Gastrocnemius medialis (tissue), 4 donors: ENCODE measurements at regions not wholly inside any gene's neighbourhood (a gene's known extent, or its start where the extent isn't known, plus 50 kb on each side); places are given as distances from the start of the nearest gene placed in this dataset.

Experiments
- ATAC-seq, 2 donors: fragments of 150-250 bp; one replicate each; pipeline ENCODE4 v1.9.1; 2016
- DNase-seq, 2 donors: peaks; one replicate each; pipeline ENCODE4 v3.0.0-alpha.2; 2019
- H3K27ac ChIP-seq, 4 donors: fragments of 200-600 bp; sonication (generic); 1 replicate in 1 of 4; 2 replicates in 3 of 4; pipeline ENCODE4 v1.5.1; 2016 to 2018; ENCODE audit warnings: mild to moderate bottlenecking in 2 of 4, moderate library complexity in 1 of 4
- H3K27me3 ChIP-seq, 3 donors: fragments of 200-600 bp; sonication (generic) in 2 of 3; 1 replicate in 1 of 3; 2 replicates in 2 of 3; pipeline versions ENCODE4 v1.5.1 to v1.6.0; 2016 to 2019; ENCODE audit warnings: mild to moderate bottlenecking in 1 of 3, moderate library complexity in 1 of 3
- H3K36me3 ChIP-seq, 2 donors: fragments of 200-600 bp; sonication (generic) in 1 of 2; one replicate each; pipeline ENCODE4 v1.5.1; 2017 to 2018
- H3K4me1 ChIP-seq, 2 donors: fragments of 200-600 bp; sonication (generic) in 1 of 2; one replicate each; pipeline ENCODE4 v1.5.1; 2016 to 2017; ENCODE audit warnings: mild to moderate bottlenecking in 2 of 2
- H3K4me3 ChIP-seq, 4 donors: fragments of 200-600 bp; sonication (generic) in 3 of 4; 1 replicate in 1 of 4; 2 replicates in 3 of 4; pipeline ENCODE4 v1.5.1; 2016 to 2019; ENCODE audit warnings: mild to moderate bottlenecking in 2 of 4
- H3K9me3 ChIP-seq, 3 donors: fragments of 200-600 bp; sonication (generic) in 2 of 3; 1 replicate in 1 of 3; 2 replicates in 2 of 3; pipeline ENCODE4 v1.5.1; 2016 to 2019
- POLR2A ChIP-seq, 2 donors: fragments of 450-650 bp; IDR thresholded peaks; one replicate each; pipeline ENCODE4 v1.6.1; 2017; ENCODE audit warnings: antibody characterized with exemption in 2 of 2, mild to moderate bottlenecking in 2 of 2, moderate library complexity in 2 of 2
- in situ Hi-C, 4 donors: fragments of 200-750 bp; cut with MboI; loops; one replicate each; pipeline versions ENCODE4 v1.15.0 to v1.8.0; 2017; ENCODE audit warnings: low sequenced_read_pairs in 4 of 4
- intact Hi-C: fragments of 100-400 bp; cut with DNase I; formaldehyde crosslinking; loops from one replicate; pipeline ENCODE4 v1.15.1; 2023; ENCODE audit warnings: low total_unique reads
- TF ChIP-seq, protein P1 (sequence below), 5 experiments: fragments of 450-650 bp in 3 of 5; fragments of 200-600 bp in 2 of 5; sonication (generic) in 2 of 5; IDR thresholded peaks in 4 of 5; conservative IDR thresholded peaks in 1 of 5; 1 replicate in 4 of 5; 2 replicates in 1 of 5; pipeline ENCODE4 v1.5.1; 2016 to 2019; ENCODE audit warnings: antibody characterized with exemption in 5 of 5, mild to moderate bottlenecking in 3 of 5, moderate library complexity in 3 of 5

DNA sequence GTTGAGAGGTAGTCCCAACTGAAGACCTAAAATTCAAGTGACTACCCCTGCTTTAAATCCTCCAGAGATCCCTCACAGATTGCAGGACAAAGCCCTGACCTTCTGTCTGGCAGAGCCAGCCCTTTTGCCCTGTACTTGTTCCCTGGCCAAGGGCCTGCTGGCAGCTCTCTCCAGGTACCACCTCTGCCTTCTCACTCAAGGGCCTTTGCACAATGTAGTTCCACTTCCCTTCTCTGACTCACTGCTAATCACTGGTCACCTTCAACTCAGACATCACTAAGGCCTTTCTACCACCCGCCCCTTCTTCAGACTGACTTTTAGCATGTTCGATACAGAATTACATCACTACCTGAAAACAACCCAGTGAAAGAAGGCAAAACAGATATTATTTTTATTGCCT is 411.0 kb downstream of the TMEM182 start:
- ATAC-seq = no peak
- no peak for DNase-seq
- Histone ChIP-seq H3K4me3 (no peak overlapping the region), H3K9me3 (no peaks in the 10 kb centered on the region), H3K4me1 (no peaks in the 10 kb centered on the region), H3K36me3 (no peaks in the 10 kb centered on the region), H3K27ac (no peak overlapping the region), H3K27me3 (no peaks in the 10 kb centered on the region)
- TF ChIP-seq POLR2A (IDR thresholded peaks at IDR 0.05) = no peak
- TF ChIP-seq, protein P1, sequence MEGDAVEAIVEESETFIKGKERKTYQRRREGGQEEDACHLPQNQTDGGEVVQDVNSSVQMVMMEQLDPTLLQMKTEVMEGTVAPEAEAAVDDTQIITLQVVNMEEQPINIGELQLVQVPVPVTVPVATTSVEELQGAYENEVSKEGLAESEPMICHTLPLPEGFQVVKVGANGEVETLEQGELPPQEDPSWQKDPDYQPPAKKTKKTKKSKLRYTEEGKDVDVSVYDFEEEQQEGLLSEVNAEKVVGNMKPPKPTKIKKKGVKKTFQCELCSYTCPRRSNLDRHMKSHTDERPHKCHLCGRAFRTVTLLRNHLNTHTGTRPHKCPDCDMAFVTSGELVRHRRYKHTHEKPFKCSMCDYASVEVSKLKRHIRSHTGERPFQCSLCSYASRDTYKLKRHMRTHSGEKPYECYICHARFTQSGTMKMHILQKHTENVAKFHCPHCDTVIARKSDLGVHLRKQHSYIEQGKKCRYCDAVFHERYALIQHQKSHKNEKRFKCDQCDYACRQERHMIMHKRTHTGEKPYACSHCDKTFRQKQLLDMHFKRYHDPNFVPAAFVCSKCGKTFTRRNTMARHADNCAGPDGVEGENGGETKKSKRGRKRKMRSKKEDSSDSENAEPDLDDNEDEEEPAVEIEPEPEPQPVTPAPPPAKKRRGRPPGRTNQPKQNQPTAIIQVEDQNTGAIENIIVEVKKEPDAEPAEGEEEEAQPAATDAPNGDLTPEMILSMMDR (IDR thresholded peaks at IDR 0.05 in 4 of 5, conservative IDR thresholded peaks at IDR 0.05 in 1 of 5) = no peak
- in situ Hi-C loops (no loop called here), intact Hi-C loops (no loop called here)

DNA sequence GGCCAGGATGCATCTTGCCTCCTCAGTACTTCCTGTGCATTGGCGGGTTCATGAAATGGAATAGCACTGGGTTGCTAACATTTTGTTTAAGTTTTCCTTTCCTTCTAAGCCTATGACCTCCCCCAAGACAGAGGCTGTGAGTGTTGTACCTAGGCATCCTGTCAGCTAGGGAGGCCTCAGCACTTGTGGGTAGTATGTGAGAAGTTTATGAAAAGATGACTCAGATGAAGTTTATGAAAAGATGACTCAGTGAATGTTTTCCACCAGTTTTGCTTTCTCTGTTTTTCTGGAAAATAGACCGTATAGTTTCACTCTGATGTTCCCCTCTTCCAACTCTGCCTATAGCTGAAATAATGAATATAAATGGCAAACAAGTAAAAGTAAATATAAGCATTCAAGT is 412.9 kb downstream of the TMEM182 start:
- Histone ChIP-seq H3K27me3 (no peaks in the 10 kb centered on the region), H3K27ac (no peak overlapping the region), H3K9me3 (no peaks in the 10 kb centered on the region), H3K36me3 (no peaks in the 10 kb centered on the region), H3K4me1 (no peaks in the 10 kb centered on the region), H3K4me3 (no peak overlapping the region)
- DNase-seq (no peak), ATAC-seq (no peak)
- intact Hi-C loops = no loop called here
- TF ChIP-seq POLR2A (IDR thresholded peaks at IDR 0.05) = no peak
- TF ChIP-seq, protein P1 (IDR thresholded peaks at IDR 0.05 in 4 of 5, conservative IDR thresholded peaks at IDR 0.05 in 1 of 5) = no peak
- in situ Hi-C loops = no loop called here

DNA sequence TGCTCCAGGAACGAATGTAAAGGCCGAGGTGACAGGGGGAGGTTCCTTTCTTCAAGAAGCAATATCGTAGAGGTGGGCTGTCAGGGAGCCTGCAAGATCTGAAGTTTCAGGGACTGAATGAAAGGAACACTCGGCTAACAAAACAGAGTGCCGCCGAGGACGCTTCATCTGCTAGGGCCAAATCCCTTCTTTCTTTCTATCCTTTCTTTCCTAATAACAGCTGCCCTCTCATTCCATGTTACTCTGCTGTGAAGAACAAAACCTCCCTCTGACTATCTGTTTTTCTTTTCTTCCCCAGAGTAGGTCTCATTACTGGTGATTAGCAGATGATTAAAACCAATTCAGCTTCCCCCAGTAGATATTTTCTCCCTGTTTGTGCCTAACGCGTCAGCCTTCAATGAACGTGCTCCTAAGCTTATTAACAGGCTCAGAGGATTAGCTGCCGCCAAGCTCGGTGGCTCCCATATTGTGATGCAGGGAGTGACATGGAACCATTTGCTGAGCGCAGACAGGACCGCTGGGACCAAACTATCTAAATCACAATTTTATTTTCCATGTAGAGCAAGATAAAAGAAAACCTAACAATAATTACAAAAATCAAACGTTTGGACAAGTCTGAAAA is 414.6 kb downstream of the TMEM182 start:
- H3K4me3 ChIP-seq = no peak overlapping the region
- ATAC-seq (no peak), DNase-seq (no peak)
- no peaks in the 10 kb centered on the region for H3K27me3 ChIP-seq
- intact Hi-C loops = no loop called here
- no peaks in the 10 kb centered on the region for H3K9me3 ChIP-seq
- TF ChIP-seq POLR2A (IDR thresholded peaks at IDR 0.05) = no peak
- H3K36me3 ChIP-seq = no peaks in the 10 kb centered on the region
- no peak overlapping the region for H3K27ac ChIP-seq
- H3K4me1 ChIP-seq = no peaks in the 10 kb centered on the region
- in situ Hi-C loops = no loop called here

DNA sequence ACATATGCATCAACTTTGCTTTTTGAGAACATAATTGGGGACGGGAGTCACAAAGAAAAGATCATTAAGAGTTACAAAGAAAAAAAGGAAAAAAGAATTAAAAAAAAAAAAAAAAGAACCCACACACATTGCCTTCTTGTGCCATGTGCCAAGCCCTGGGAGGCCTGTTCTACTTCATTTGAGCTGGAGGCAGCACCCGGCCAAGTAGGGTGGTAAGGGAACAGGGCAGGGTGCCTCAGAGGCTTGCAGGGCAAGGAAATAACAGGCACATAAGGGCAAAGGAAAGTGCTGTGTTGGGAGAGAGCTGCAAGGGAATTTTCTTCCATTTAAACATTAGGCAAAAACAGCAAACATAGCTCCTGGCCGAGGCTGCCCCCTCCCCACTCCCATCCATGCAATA is 418.0 kb downstream of the TMEM182 start:
- Histone ChIP-seq H3K9me3 (no peaks in the 10 kb centered on the region), H3K4me3 (no peak overlapping the region), H3K27me3 (no peaks in the 10 kb centered on the region), H3K36me3 (no peaks in the 10 kb centered on the region), H3K27ac (no peak overlapping the region), H3K4me1 (no peaks in the 10 kb centered on the region)
- no peak for DNase-seq
- in situ Hi-C loops = no loop called here
- TF ChIP-seq, protein P1 (IDR thresholded peaks at IDR 0.05 in 4 of 5, conservative IDR thresholded peaks at IDR 0.05 in 1 of 5) = no peak
- no peak for TF ChIP-seq POLR2A (IDR thresholded peaks at IDR 0.05)
- intact Hi-C loops = no loop called here
- no peak for ATAC-seq

DNA sequence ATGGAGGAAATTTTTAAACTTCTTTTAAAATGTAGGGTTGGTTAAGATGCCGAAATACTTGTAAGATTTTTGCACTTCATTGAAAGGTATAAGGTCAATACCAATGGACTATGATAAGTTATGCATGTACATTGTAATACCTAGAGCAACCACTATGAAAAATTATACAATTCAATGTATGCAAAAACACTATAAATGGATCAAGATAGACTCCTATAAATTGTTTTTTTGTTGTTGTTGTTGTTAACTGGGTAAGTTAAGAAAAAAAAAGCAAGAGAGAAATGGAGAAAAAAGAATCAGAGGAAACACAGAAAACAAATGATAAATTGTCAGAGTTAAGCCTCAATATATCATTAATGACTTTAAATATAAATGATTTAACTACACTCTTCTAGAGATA is 421.2 kb downstream of the TMEM182 start:
- intact Hi-C loops = no loop called here

More for the DNA sequence above, 421.2 kb downstream of the TMEM182 start:
- Histone ChIP-seq H3K4me3 (no peak overlapping the region), H3K27ac (no peak overlapping the region), H3K9me3 (no peaks in the 10 kb centered on the region), H3K4me1 (no peaks in the 10 kb centered on the region), H3K27me3 (no peaks in the 10 kb centered on the region), H3K36me3 (no peaks in the 10 kb centered on the region)
- TF ChIP-seq POLR2A (IDR thresholded peaks at IDR 0.05) = no peak
- TF ChIP-seq, protein P1 (IDR thresholded peaks at IDR 0.05 in 4 of 5, conservative IDR thresholded peaks at IDR 0.05 in 1 of 5) = peak in 1 of 5 experiments; percentile 19
- in situ Hi-C loops = no loop called here
- DNase-seq (no peak), ATAC-seq (no peak)
